T-helper 2 cell treated with Interferon-gamma antibody and Interleukin-4, amounts not matched to agents 5 μg/mL and 100 μg/mL, for 36 hours (primary cell): ENCODE measurements at regions not wholly inside any gene's neighbourhood (a gene's known extent, or its start where the extent isn't known, plus 50 kb on each side); places are given as distances from the start of the nearest gene placed in this dataset.

Experiments
- DNase-seq: peaks from one replicate; pipeline ENCODE4 v3.0.0; 2021; ENCODE audit warnings: low spot score
- H3K27ac Mint-ChIP-seq: one replicate; pipeline ENCODE4 v1.8.0; 2021; ENCODE audit warnings: mild to moderate bottlenecking, mixed read lengths
- H3K27me3 Mint-ChIP-seq: one replicate; pipeline ENCODE4 v1.8.0; 2021; ENCODE audit warnings: low read depth, mixed read lengths
- H3K36me3 Mint-ChIP-seq: one replicate; pipeline ENCODE4 v1.8.0; 2021; ENCODE audit warnings: low read depth, mixed read lengths
- H3K4me1 Mint-ChIP-seq: one replicate; pipeline ENCODE4 v1.8.0; 2021; ENCODE audit warnings: low read depth, mixed read lengths
- H3K4me3 Mint-ChIP-seq: one replicate; pipeline ENCODE4 v1.8.0; 2022; ENCODE audit warnings: mild to moderate bottlenecking, moderate library complexity, mixed read lengths
- H3K9me3 Mint-ChIP-seq: one replicate; pipeline ENCODE4 v1.8.0; 2021; ENCODE audit warnings: mixed read lengths

DNA sequence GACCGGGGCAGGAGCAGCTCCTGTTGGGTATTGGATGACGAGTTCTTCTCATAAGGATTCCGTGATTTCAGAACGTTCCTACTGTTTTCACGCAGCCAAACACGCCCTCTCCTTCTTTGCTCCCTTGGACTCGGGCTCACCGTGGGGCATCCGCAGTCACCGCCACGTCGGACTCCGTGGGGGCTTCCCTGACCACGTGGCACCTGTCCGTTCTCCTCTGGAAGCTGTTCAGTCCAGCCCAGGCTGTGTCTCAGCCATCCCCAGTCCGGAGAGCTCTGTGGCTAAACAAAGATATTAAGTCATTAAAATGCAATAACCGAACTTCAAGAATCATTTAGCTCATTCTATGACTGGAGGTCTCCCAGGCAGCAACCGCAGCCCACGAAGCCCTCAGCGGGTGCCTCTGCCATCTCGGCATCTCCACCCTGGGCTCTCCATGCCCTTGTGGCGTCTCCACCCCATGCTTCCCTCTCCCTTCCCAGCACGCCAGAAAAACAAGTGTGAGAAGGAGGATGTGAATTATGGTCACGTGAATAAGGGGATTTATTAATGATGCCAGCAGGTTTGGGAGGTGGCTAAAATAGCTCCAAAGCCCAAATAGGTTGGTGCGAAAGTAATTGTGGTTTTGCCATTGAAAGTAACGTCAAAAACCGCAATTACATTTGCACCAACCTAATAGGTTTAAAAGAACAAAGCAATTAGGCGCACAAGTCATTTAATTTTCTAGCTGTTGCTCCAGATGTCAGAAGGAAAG lies 224.6 kb upstream of the PPP2R2D start:
- no peak for DNase-seq
- Mint-ChIP-seq H3K4me3 (no peak overlapping the region), H3K27me3 (no peaks in the 10 kb centered on the region), H3K27ac (no peak overlapping the region), H3K36me3 (no peaks in the 10 kb centered on the region), H3K9me3 (peaks cover 4% of the 10 kb centered on the region), H3K4me1 (no peaks in the 10 kb centered on the region)

DNA sequence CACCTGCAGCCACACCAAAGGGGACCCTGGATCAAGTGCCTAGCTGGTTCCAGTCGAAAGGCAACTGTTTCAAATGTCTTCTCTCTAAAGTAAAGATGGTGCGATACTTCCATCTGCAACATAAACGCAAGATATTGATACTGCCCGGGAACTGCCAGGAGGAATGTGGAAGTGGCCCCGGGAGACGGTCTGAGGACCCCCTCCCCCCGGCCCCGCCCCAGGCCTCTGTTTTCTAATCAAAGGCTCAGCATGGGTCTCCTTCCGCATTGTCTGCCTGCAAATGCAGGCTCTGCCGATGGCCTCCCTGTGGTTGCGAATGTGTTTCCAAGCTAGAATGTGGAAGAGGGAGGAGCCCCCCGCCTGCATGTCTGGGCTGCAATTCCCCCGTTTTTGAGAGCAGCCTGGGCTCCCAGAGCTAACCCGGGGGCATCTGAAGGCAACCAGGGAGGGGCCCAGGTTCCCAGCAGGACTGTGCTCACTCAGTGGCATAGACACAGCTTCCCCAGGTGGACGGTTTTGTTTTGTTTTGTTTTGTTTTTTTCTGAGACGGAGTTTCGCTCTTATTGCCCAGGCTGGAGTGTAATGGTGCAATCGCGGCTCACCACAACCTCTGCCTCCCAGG lies 223.9 kb upstream of the PPP2R2D start:
- no peak overlapping the region for H3K4me3 Mint-ChIP-seq
- H3K4me1 Mint-ChIP-seq = no peaks in the 10 kb centered on the region
- no peak for DNase-seq
- H3K9me3 Mint-ChIP-seq = peaks cover 4% of the 10 kb centered on the region
- H3K36me3 Mint-ChIP-seq = no peaks in the 10 kb centered on the region
- H3K27me3 Mint-ChIP-seq = no peaks in the 10 kb centered on the region
- H3K27ac Mint-ChIP-seq = no peak overlapping the region

DNA sequence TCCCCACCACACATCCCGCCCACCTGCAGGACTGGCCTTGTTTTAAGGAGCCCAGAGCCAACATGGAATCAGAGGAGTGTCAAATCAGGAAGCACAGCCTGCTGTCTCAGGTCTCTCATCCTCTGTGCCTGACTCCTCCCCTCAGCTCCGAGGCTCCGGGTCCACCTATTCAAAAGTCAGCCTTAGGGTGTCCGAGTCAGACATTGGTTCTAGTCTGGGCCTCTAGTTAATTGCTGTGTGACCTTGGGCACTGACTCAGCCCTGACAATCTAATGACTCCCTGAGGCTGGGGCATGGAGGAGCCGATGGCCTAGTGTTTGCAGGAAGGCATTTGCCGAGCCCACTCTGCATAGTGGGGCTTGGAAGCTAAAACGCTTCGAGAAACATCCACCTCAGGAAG lies 223.1 kb upstream of the PPP2R2D start:
- Mint-ChIP-seq H3K27me3 (no peaks in the 10 kb centered on the region), H3K4me3 (no peak overlapping the region), H3K9me3 (no peaks in the 10 kb centered on the region), H3K4me1 (no peaks in the 10 kb centered on the region), H3K36me3 (no peaks in the 10 kb centered on the region), H3K27ac (no peak overlapping the region)
- DNase-seq = no peak

DNA sequence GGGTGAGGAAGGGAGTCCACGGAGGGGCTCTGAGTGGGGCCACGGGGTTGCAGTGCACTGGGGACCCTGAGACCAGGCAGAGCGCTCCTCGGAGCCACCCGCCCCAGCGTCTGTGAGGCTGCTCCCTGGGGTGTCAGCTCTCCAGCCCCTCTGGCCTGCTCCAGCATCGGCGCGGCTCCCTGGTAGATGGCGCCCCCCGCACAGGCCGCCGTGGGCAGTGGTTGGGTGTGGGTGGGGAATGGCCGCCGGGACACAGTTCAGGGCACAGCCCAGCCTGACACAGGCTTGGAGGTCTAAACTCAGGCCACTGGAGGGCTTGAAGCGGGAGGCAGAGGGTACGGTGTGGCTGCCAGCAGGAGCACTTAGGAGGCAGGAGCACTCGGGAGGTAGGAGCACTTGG lies 222.6 kb upstream of the PPP2R2D start:
- no peak for DNase-seq
- Mint-ChIP-seq H3K36me3 (no peaks in the 10 kb centered on the region), H3K27me3 (no peaks in the 10 kb centered on the region), H3K27ac (no peak overlapping the region), H3K4me3 (no peak overlapping the region), H3K4me1 (no peaks in the 10 kb centered on the region), H3K9me3 (no peaks in the 10 kb centered on the region)

DNA sequence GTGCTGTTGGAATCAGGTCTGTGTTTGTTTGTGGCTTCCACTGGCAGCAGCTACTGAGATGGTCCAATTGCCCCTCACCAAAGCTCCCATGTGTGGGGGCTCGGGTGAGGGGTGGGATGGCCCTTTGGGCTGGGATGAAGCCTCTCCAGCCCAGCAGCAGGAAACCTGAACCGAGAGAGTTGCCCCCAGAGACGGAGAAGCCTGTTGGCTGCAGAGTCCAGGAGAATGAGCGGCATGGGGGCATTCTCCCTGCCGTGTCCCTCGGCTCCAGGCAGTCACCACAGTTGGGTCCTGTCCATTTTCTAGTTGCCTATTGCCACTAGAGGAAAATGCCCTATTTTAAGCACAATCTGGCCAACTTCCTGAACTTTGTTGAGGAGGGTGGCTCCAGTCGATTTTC lies 222.2 kb upstream of the PPP2R2D start:
- Mint-ChIP-seq H3K27ac (no peak overlapping the region), H3K27me3 (no peaks in the 10 kb centered on the region), H3K4me3 (no peak overlapping the region), H3K9me3 (no peaks in the 10 kb centered on the region), H3K36me3 (no peaks in the 10 kb centered on the region), H3K4me1 (no peaks in the 10 kb centered on the region)
- DNase-seq = no peak

DNA sequence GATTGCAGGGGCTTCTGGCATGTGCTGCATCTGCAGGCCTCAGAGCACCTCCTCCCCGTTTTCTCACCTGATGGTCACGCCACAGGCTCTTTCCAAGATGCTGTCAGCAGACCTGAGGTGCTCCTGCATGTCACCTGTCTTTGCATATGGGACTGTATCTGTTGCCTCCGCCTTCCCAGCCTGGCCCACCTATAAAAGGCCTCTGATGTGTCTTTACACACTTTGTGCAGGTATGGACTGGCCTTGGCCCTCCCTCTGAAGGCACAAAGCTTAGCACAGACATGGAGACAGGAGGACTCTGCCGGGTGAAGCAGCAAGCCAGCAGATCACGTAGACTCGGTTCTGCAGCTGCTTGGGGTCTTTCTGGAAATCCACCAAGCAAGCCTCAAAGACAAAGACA lies 220.9 kb upstream of the PPP2R2D start:
- Mint-ChIP-seq H3K36me3 (no peaks in the 10 kb centered on the region), H3K9me3 (no peaks in the 10 kb centered on the region), H3K4me1 (no peaks in the 10 kb centered on the region), H3K27ac (no peak overlapping the region), H3K27me3 (no peaks in the 10 kb centered on the region), H3K4me3 (no peak overlapping the region)
- no peak for DNase-seq

DNA sequence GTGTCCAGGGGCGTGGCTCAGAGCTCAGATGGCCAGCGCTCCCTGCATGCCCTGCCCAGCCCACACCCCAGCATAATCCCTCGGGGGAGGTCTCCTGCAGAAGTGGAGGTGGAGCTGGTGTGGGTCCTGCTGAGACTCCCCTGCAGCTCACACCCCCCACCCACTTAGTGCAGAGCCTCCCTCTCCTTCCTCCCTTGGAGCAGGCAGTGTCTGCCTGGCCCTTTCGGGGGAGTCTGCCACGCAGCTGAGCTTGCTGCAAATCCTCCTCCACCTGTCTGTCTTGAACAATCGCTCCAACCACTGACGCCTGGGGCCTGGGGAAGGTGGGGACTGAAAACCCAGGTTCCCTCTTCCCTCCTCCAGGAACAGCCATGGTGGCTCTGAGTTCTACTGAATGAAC lies 219.7 kb upstream of the PPP2R2D start:
- no peak overlapping the region for H3K4me3 Mint-ChIP-seq
- H3K36me3 Mint-ChIP-seq = no peaks in the 10 kb centered on the region
- no peak for DNase-seq
- H3K9me3 Mint-ChIP-seq = no peaks in the 10 kb centered on the region
- H3K4me1 Mint-ChIP-seq = no peaks in the 10 kb centered on the region
- H3K27ac Mint-ChIP-seq = no peak overlapping the region
- H3K27me3 Mint-ChIP-seq = no peaks in the 10 kb centered on the region

DNA sequence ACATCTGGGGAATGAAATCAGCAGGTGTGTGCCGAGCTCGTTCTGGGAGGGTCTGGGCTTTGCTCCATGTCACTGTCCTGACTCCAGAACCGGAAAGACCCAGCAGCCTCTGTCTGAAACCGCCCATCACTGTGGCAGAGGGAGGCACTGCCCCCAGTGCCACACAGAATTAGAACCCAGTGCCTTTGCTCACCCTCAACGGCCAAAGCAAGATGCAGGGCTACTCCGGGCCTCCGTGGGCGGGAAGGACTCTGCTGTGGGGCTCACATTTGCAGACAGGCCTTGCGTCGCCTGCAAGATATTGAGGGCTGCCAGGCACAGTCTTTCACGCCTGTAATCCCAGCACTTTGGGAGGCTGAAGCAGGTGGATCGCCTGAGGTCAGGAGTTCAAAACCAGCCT lies 219.2 kb upstream of the PPP2R2D start:
- Mint-ChIP-seq H3K9me3 (no peaks in the 10 kb centered on the region), H3K4me3 (no peak overlapping the region), H3K27me3 (no peaks in the 10 kb centered on the region), H3K36me3 (no peaks in the 10 kb centered on the region), H3K27ac (no peak overlapping the region), H3K4me1 (no peaks in the 10 kb centered on the region)
- no peak for DNase-seq

DNA sequence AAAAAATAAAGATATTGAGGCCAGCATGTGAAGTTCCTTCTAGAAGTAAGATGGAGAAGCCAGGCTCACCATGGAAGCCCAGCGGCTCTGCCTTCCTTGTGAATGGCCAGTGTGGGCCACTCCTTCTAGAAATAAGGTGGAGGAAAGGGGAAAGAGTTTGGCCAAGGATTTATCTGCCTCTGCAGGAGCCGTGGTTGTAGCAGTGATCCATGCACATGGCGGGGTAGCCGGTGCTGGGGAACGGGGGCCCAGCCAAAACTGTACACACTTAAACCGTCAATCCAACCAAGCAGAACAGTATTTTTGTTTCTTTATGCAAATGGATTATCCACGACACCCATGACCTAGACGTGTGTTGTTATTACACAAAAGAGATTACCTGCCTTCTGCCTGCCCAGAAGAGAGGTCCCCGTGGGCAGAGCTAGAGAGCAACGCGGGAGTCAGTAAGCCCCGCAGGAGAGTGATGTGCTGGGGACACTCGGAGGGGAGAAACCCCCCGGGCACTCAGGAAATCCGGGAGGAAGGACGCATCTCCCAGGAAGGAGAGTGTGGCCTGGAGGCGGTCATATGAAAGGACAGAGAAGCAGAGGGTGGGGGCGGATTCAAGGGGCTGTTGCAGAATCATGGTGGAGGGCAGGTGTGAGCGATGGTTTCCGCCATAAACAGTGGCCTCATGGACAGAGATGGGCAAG lies 218.4 kb upstream of the PPP2R2D start:
- no peaks in the 10 kb centered on the region for H3K36me3 Mint-ChIP-seq
- no peaks in the 10 kb centered on the region for H3K9me3 Mint-ChIP-seq
- H3K4me3 Mint-ChIP-seq = no peak overlapping the region
- H3K27me3 Mint-ChIP-seq = no peaks in the 10 kb centered on the region
- DNase-seq = no peak
- no peak overlapping the region for H3K27ac Mint-ChIP-seq
- no peaks in the 10 kb centered on the region for H3K4me1 Mint-ChIP-seq

DNA sequence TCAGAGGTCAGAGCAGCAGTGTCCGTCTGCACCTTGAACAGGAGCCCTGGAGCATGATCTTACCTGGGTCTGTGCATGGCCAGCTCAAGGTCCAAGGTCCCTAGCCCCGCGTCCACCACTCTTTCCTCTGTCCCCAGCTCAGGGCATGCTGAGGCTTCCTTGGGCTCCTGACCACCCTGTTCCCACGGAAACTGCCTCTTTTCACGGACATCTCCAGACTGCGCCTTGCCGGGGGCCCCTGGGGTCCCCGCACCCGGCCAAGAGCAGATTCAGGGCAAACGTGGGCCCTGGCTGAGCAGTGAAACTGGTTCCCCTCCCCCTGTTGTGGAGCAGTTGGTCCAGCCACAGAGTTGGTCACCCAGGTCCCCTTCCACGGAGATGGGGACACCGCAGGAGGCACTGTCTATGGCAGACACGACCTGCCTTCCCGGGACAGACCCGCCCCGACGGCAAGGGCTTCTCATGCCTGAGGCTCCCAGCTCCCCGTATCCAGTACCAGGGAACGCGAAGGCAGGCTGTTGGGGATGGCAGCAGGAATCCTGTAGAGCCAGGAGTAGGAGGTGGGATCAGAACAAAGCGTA lies 217.4 kb upstream of the PPP2R2D start:
- no peaks in the 10 kb centered on the region for H3K36me3 Mint-ChIP-seq
- H3K4me1 Mint-ChIP-seq = no peaks in the 10 kb centered on the region
- DNase-seq = no peak
- no peak overlapping the region for H3K27ac Mint-ChIP-seq
- H3K9me3 Mint-ChIP-seq = no peaks in the 10 kb centered on the region
- no peaks in the 10 kb centered on the region for H3K27me3 Mint-ChIP-seq
- H3K4me3 Mint-ChIP-seq = no peak overlapping the region

DNA sequence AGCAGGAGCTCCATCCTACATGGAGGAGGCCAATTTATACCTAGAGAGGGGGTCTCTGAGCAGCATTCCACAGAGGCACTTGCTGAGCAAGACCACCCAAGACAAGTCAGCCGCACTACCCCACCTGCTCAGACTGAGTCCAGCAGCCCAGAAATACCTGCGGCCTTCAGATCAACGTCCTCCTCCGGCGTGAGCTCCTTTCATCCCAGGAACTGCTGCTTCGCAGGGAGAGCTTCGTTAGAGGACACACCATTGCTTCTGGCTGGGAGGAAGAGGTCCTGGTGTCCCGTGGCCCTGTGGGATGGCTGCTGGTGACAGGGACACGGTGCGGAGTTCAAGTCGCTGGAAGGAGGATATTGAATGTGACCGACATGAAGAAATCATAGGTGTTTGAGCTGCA lies 216.9 kb upstream of the PPP2R2D start:
- H3K27ac Mint-ChIP-seq = no peak overlapping the region
- H3K9me3 Mint-ChIP-seq = no peaks in the 10 kb centered on the region
- H3K4me1 Mint-ChIP-seq = no peaks in the 10 kb centered on the region
- no peak overlapping the region for H3K4me3 Mint-ChIP-seq
- no peak for DNase-seq
- no peaks in the 10 kb centered on the region for H3K36me3 Mint-ChIP-seq
- no peaks in the 10 kb centered on the region for H3K27me3 Mint-ChIP-seq

DNA sequence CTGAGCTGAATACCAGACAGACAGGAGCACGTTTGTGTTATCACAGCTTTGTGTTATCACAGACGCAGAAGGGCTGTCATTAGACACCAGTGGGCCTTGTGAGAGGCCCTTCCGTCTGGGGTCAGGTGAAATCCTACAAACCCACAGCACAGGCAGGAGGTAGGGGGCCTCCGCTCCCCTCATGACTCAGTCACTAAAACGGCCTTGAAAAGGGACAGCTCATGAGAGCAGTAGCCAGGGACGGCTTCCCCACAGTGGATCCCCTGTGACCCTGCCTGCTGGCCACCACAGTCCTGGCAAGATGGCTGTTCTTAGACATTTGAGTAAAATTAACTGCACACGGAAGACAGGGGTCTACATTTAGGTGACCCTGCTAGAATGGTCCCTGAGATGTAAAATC lies 215.8 kb upstream of the PPP2R2D start:
- H3K4me1 Mint-ChIP-seq = no peaks in the 10 kb centered on the region
- no peak for DNase-seq
- no peaks in the 10 kb centered on the region for H3K36me3 Mint-ChIP-seq
- H3K27me3 Mint-ChIP-seq = no peaks in the 10 kb centered on the region
- no peak overlapping the region for H3K4me3 Mint-ChIP-seq
- H3K27ac Mint-ChIP-seq = no peak overlapping the region
- H3K9me3 Mint-ChIP-seq = no peaks in the 10 kb centered on the region

DNA sequence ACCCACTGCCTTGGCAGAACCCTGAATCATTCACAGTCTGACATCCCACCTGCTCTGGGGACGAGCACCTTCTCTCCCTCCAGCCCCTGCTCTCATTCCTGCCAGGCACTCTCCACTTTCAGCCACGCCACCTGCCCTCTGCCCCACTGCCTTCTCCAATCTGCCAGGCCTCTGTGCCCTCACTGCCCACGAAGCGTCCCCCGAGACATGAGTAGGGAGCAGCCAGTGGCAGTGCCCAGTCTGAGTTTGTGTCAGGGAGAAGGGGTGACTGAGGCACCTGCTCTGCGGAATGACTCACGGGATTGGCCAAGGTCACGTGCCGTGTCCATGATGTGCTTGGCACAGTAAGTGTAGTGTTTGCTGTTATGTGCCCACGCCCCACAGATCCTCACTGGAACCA lies 215.2 kb upstream of the PPP2R2D start:
- no peaks in the 10 kb centered on the region for H3K27me3 Mint-ChIP-seq
- no peak overlapping the region for H3K27ac Mint-ChIP-seq
- DNase-seq = no peak
- no peaks in the 10 kb centered on the region for H3K36me3 Mint-ChIP-seq
- H3K4me1 Mint-ChIP-seq = no peaks in the 10 kb centered on the region
- no peak overlapping the region for H3K4me3 Mint-ChIP-seq
- no peaks in the 10 kb centered on the region for H3K9me3 Mint-ChIP-seq

DNA sequence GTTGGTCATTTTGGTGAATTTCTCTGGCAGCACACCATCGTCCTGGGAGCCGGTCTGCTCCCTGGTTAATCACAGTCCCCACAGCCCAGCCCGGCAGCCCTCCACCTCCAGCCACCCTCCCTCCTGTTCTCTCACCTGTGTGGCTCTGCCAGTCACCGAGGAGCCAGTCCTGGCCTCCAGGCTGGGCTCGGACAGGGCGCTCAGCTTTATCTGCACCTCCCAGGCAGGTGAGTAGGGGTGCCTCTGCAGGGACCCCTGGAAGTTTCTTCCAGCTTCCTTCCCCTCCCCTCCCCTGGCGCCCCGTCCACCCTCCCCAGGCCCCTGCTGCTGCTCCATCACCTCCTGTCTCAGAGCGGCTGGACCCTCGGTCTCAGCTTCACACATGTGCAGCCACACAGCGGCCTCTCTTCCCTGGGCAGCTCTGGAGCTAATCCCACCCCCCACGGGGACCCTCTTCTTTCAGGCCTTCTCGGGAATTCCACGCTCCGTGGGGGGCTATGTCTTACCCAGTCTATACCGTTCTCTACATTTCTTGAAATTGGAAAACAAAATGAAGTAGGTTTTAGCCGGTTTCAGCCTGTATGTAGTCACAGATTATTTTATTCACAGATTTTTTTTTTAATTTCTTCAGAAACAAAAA lies 213.9 kb upstream of the PPP2R2D start:
- H3K36me3 Mint-ChIP-seq = no peaks in the 10 kb centered on the region
- no peaks in the 10 kb centered on the region for H3K4me1 Mint-ChIP-seq
- no peak overlapping the region for H3K27ac Mint-ChIP-seq
- no peak overlapping the region for H3K4me3 Mint-ChIP-seq
- no peak for DNase-seq
- no peaks in the 10 kb centered on the region for H3K9me3 Mint-ChIP-seq
- no peaks in the 10 kb centered on the region for H3K27me3 Mint-ChIP-seq
